ENCODE measurements at regions not wholly inside any gene's neighbourhood (a gene's known extent, or its start where the extent isn't known, plus 50 kb on each side); places are given as distances from the start of the nearest gene placed in this dataset.

DNA sequence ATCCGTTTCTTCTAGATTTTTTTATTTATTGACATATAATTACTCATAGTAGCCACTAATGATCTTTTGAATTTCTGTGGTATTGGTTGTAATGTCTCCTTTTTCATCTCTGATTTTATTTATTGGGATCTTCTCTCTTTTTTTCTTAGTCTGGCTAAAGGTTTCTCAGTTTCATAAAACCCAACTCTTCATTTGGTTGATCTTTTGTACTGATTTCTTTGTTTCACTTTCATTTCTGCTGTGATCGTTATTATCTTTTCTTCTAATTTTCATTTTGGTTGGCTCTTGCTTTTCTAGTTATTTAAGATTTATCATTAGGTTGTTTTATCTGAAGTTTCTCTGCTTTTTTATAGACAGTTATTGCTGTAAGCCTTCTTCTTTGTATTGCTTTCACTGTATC lies 463.6 kb upstream of the CRIM1 start:
- no peak for DNase-seq (ENCODE audit: low read depth)
- no peak overlapping the region for H3K4me3 ChIP-seq (ENCODE audit: control insufficient read depth, low read depth, low read length)
- TF ChIP-seq, protein P1, sequence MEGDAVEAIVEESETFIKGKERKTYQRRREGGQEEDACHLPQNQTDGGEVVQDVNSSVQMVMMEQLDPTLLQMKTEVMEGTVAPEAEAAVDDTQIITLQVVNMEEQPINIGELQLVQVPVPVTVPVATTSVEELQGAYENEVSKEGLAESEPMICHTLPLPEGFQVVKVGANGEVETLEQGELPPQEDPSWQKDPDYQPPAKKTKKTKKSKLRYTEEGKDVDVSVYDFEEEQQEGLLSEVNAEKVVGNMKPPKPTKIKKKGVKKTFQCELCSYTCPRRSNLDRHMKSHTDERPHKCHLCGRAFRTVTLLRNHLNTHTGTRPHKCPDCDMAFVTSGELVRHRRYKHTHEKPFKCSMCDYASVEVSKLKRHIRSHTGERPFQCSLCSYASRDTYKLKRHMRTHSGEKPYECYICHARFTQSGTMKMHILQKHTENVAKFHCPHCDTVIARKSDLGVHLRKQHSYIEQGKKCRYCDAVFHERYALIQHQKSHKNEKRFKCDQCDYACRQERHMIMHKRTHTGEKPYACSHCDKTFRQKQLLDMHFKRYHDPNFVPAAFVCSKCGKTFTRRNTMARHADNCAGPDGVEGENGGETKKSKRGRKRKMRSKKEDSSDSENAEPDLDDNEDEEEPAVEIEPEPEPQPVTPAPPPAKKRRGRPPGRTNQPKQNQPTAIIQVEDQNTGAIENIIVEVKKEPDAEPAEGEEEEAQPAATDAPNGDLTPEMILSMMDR (conservative IDR thresholded peaks at IDR 0.05; ENCODE audit: control insufficient read depth, insufficient read depth, low read depth, low read length), result no peak

DNA sequence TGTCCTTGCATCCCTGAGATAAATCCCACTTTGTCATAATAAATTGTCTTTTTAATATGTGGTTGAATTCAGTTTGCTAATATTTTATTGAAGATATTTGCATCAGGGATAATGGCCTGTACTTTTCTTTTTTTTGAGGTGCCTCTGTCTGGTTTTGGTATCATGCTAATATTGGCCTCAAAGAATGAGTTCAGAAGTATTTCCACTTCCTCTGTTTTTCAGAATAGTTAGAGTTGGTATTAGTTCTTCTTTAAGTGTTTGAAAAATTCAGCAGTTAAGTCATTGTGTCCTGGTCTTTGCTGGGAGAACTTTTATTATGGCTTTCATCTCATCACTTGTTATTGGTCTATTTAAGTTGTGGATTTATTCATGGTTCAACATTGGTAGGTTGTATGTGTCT lies 464.1 kb upstream of the CRIM1 start:
- TF ChIP-seq, protein P1 (conservative IDR thresholded peaks at IDR 0.05; ENCODE audit: control insufficient read depth, insufficient read depth, low read depth, low read length), result no peak
- DNase-seq (ENCODE audit: low read depth), result no peak
- no peak overlapping the region for H3K4me3 ChIP-seq (ENCODE audit: control insufficient read depth, low read depth, low read length)

DNA sequence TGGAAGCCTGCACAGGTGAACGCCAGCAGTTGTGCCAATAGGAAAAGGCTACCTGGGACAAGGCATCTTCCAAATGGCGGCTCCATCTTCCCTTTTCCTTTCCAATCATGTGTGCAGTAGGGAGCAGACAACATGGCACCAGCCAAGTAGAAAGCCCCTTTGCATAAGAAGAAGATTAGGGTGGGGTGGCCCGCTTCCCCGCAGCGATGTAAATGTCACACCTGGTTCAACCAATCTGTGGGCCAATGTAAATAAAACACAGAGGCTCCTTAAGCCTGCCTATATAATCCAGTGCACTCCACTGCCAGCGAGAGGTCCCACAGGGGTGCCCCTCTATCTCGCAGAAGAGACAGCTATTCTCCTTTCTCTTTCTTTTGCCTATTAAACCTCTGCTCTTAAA lies 468.4 kb upstream of the CRIM1 start:
- TF ChIP-seq, protein P1 (conservative IDR thresholded peaks at IDR 0.05; ENCODE audit: control insufficient read depth, insufficient read depth, low read depth, low read length), result no peak
- DNase-seq (ENCODE audit: low read depth), result no peak
- no peak overlapping the region for H3K4me3 ChIP-seq (ENCODE audit: control insufficient read depth, low read depth, low read length)

DNA sequence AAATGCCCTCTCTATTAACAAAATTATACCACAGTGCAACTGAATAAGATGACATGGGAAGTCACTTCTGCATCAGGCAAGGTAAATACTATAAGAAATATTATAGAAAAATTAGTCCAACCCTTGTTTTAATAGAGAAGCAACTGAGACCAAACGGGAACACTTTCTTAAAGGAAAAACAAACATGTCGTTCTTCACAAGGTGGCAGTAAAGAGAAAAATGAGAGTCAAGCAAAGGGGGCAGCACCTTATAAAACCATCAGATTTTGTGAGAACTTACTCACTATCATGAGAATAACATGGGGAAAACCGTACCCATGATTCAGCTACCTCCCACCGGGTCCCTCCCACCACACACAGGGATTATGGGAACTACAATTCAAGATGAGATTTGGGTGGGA lies 481.7 kb upstream of the CRIM1 start:
- H3K4me3 ChIP-seq (ENCODE audit: control insufficient read depth, low read depth, low read length), result no peak overlapping the region
- DNase-seq (ENCODE audit: low read depth), result no peak
- TF ChIP-seq, protein P1 (conservative IDR thresholded peaks at IDR 0.05; ENCODE audit: control insufficient read depth, insufficient read depth, low read depth, low read length), result no peak

DNA sequence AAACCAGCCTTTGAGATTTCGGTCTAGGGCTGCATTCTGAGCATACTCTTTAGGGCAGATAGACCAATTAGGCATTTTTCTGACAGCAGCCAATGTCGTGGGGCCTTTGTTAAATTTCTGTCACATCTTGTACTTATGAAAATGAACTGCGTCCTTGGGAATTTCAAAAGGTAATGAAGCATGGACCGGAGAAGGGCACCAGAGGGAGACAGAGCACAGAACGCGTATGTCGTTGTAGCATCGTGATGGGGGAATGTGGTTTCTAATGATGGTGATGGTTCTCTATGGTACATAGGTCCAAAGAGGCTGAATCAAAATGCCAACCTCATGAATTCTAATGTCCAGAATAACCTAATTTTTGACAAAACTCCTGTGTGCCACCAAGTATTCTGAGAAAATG lies 483.9 kb upstream of the CRIM1 start:
- DNase-seq (ENCODE audit: low read depth), result peak; percentile 0
- TF ChIP-seq, protein P1 (conservative IDR thresholded peaks at IDR 0.05; ENCODE audit: control insufficient read depth, insufficient read depth, low read depth, low read length), result peak; percentile 6
- no peak overlapping the region for H3K4me3 ChIP-seq (ENCODE audit: control insufficient read depth, low read depth, low read length)

DNA sequence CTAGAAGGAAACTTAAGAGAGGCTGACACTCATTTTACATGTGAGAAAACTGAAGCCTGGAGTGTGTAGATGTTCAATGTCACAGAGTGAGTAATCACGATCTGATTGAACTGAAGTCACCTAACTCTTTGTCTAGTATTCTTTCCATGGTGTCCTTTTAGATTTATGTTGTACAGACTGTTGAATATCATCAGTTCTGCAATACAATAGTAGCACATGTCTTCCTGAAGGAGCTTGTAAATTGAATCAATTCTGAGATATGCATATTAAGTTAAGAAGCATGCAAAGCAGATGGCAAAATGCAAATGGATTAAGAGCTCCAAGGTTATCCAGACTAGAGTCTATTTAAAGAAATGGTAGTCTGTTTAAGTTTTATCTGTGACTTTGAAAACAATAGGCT lies 484.9 kb upstream of the CRIM1 start:
- no peak overlapping the region for H3K4me3 ChIP-seq (ENCODE audit: control insufficient read depth, low read depth, low read length)
- TF ChIP-seq, protein P1 (conservative IDR thresholded peaks at IDR 0.05; ENCODE audit: control insufficient read depth, insufficient read depth, low read depth, low read length), result no peak
- no peak for DNase-seq (ENCODE audit: low read depth)

DNA sequence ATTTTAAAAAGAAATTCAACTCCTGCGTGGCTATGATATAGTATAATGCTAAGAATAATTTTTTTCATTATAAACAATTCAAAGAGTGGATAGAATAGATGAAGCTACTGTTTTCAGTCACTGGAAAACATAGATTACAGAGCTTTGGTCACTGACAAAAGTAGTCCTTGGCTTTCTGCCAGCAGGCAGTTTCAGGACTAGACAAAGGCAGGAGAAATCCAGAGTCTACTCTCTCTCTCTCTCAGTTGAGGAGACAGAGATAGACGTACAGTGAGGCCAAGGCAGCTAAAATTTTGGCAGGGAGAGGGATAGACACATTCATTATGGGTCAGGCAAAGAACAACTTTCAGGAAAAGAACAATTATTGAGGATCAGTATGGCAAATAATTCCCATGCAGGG lies 491.4 kb upstream of the CRIM1 start:
- TF ChIP-seq, protein P1 (conservative IDR thresholded peaks at IDR 0.05; ENCODE audit: control insufficient read depth, insufficient read depth, low read depth, low read length), result no peak
- no peak for DNase-seq (ENCODE audit: low read depth)
- no peak overlapping the region for H3K4me3 ChIP-seq (ENCODE audit: control insufficient read depth, low read depth, low read length)
